Ascending aorta (tissue), 2 donors: ENCODE measurements at regions not wholly inside any gene's neighbourhood (a gene's known extent, or its start where the extent isn't known, plus 50 kb on each side); places are given as distances from the start of the nearest gene placed in this dataset.

ENCODE experiments used
- DNase-seq, 2 donors: peaks; one replicate each; pipeline ENCODE4 v3.0.0-alpha.2; 2019; ENCODE audit warnings: low spot score in 2 of 2
- H3K27ac ChIP-seq, 2 donors: fragments of 200-600 bp; sonication (generic); one replicate each; pipeline ENCODE4 v1.5.1; 2016 to 2017; ENCODE audit warnings: mild to moderate bottlenecking in 1 of 2
- H3K27me3 ChIP-seq: fragments of 200-600 bp; sonication (generic); one replicate; pipeline ENCODE4 v1.5.1; 2017
- H3K36me3 ChIP-seq, 2 donors: fragments of 200-600 bp; sonication (generic); one replicate each; pipeline ENCODE4 v1.5.1; 2016
- H3K4me1 ChIP-seq, 2 donors: fragments of 200-600 bp; sonication (generic); one replicate each; pipeline ENCODE4 v1.5.1; 2016 to 2017; ENCODE audit warnings: mild to moderate bottlenecking in 1 of 2
- H3K4me3 ChIP-seq, 2 donors: fragments of 200-600 bp; sonication (generic); one replicate each; pipeline ENCODE4 v1.5.1; 2016 to 2017; ENCODE audit warnings: mild to moderate bottlenecking in 1 of 2
- H3K9me3 ChIP-seq, 2 donors: fragments of 200-600 bp; sonication (generic); one replicate each; pipeline ENCODE4 v1.5.1; 2016
- CTCF ChIP-seq, 3 experiments: fragments of 200-600 bp in 2 of 3; fragments of 450-650 bp in 1 of 3; sonication (generic) in 2 of 3; IDR thresholded peaks; one replicate each; pipeline ENCODE4 v1.5.1; 2016 to 2019; ENCODE audit warnings: antibody characterized with exemption in 3 of 3, mild to moderate bottlenecking in 1 of 3, moderate library complexity in 1 of 3
- intact Hi-C: fragments of 100-400 bp; cut with DNase I; formaldehyde crosslinking; loops from one replicate; pipeline ENCODE4 v1.15.1; 2023

- no peaks in the 10 kb centered on the region for H3K36me3 ChIP-seq
- H3K27ac ChIP-seq, result no peak overlapping the region
- intact Hi-C loops, result no loop called here
- no peaks in the 10 kb centered on the region for H3K9me3 ChIP-seq
- no peak for DNase-seq
- no peak for TF ChIP-seq CTCF (IDR thresholded peaks at IDR 0.05)
- no peaks in the 10 kb centered on the region for H3K4me1 ChIP-seq
- H3K27me3 ChIP-seq, result no peaks in the 10 kb centered on the region
- no peak overlapping the region for H3K4me3 ChIP-seq
These were observed 357.6 kb downstream of the EN1 start for GRCh38 chr2:118489712-118490299.

GRCh38 chr2:118481299-118481698 is 366.1 kb downstream of the EN1 start:
- Histone ChIP-seq H3K9me3 (no peaks in the 10 kb centered on the region), H3K27ac (no peak overlapping the region), H3K4me3 (no peak overlapping the region), H3K36me3 (no peaks in the 10 kb centered on the region), H3K27me3 (no peaks in the 10 kb centered on the region), H3K4me1 (no peaks in the 10 kb centered on the region)
- intact Hi-C loops, result no loop called here
- TF ChIP-seq CTCF (IDR thresholded peaks at IDR 0.05), result no peak
- DNase-seq, result no peak

- no peaks in the 10 kb centered on the region for H3K4me1 ChIP-seq
These were observed 368.4 kb downstream of the EN1 start for GRCh38 chr2:118479020-118479419.

GRCh38 chr2:118477111-118477862 is 370.2 kb downstream of the EN1 start:
- intact Hi-C loops, result no loop called here

More at GRCh38 chr2:118479020-118479419, 368.4 kb downstream of the EN1 start:
- no peak for DNase-seq
- no peak overlapping the region for H3K4me3 ChIP-seq
- no peaks in the 10 kb centered on the region for H3K9me3 ChIP-seq
- no peaks in the 10 kb centered on the region for H3K36me3 ChIP-seq
- H3K27me3 ChIP-seq, result no peaks in the 10 kb centered on the region
- no peak overlapping the region for H3K27ac ChIP-seq
- no peak for TF ChIP-seq CTCF (IDR thresholded peaks at IDR 0.05)
- intact Hi-C loops, result no loop called here

GRCh38 chr2:118475622-118476205 is 371.7 kb downstream of the EN1 start:
- no peaks in the 10 kb centered on the region for H3K27me3 ChIP-seq
- no peaks in the 10 kb centered on the region for H3K4me1 ChIP-seq
- H3K36me3 ChIP-seq, result no peaks in the 10 kb centered on the region
- intact Hi-C loops, result no loop called here
- DNase-seq, result no peak
- H3K4me3 ChIP-seq, result no peak overlapping the region
- H3K9me3 ChIP-seq, result no peaks in the 10 kb centered on the region
- H3K27ac ChIP-seq, result no peak overlapping the region
- no peak for TF ChIP-seq CTCF (IDR thresholded peaks at IDR 0.05)

More at GRCh38 chr2:118477111-118477862, 370.2 kb downstream of the EN1 start:
- H3K27ac ChIP-seq, result no peak overlapping the region
- no peak overlapping the region for H3K4me3 ChIP-seq
- H3K9me3 ChIP-seq, result no peaks in the 10 kb centered on the region
- H3K27me3 ChIP-seq, result no peaks in the 10 kb centered on the region
- no peak for DNase-seq
- no peaks in the 10 kb centered on the region for H3K4me1 ChIP-seq
- no peak for TF ChIP-seq CTCF (IDR thresholded peaks at IDR 0.05)
- H3K36me3 ChIP-seq, result no peaks in the 10 kb centered on the region
